Activated CD4-positive, alpha-beta T cell treated with anti-CD3 and anti-CD28 coated beads, Interleukin-2, amount 50 U/mL, for 1 hour (primary cell): ENCODE measurements at regions not wholly inside any gene's neighbourhood (a gene's known extent, or its start where the extent isn't known, plus 50 kb on each side); places are given as distances from the start of the nearest gene placed in this dataset.
"Not testable (repeated sequence)": the region's sequence is repeated elsewhere in the genome, so short reads cannot be mapped to it uniquely, and the experiment has no call there.

Experiments used
- DNase-seq: peaks from one replicate; pipeline ENCODE4 v3.0.0-alpha.2; 2020

- DNase-seq = no peak
Observed at GRCh38 chr4:66223068-66223703, 552.9 kb upstream of the EPHA5 start.

- no peak for DNase-seq
Observed at GRCh38 chr4:66219401-66219800, 549.1 kb upstream of the EPHA5 start.

- no peak for DNase-seq
Observed at GRCh38 chr4:66216252-66216651, 546.0 kb upstream of the EPHA5 start.

GRCh38 chr4:66212489-66212888, 542.2 kb upstream of the EPHA5 start:
- DNase-seq = no peak

- DNase-seq = no peak
Observed at GRCh38 chr4:66204534-66205247, 534.4 kb upstream of the EPHA5 start.

- no peak for DNase-seq
Observed at GRCh38 chr4:66202870-66203269, 532.6 kb upstream of the EPHA5 start.

- no peak for DNase-seq
Observed at GRCh38 chr4:66197451-66197850, 527.2 kb upstream of the EPHA5 start.

GRCh38 chr4:66193487-66193886, 523.2 kb upstream of the EPHA5 start:
- no peak for DNase-seq

GRCh38 chr4:66187175-66187720, 517.0 kb upstream of the EPHA5 start:
- DNase-seq = no peak

GRCh38 chr4:66186095-66186494, 515.8 kb upstream of the EPHA5 start:
- DNase-seq = no peak

- DNase-seq = no peak
Observed at GRCh38 chr4:66182636-66183035, 512.3 kb upstream of the EPHA5 start.

GRCh38 chr4:66178906-66179305, 508.6 kb upstream of the EPHA5 start:
- DNase-seq = no peak

GRCh38 chr4:66169341-66169740, 499.1 kb upstream of the EPHA5 start:
- DNase-seq = no peak

- no peak for DNase-seq
Observed at GRCh38 chr4:66164869-66165268, 494.6 kb upstream of the EPHA5 start.

GRCh38 chr4:66160606-66161005, 490.3 kb upstream of the EPHA5 start:
- DNase-seq = no peak

- no peak for DNase-seq
Observed at GRCh38 chr4:66157594-66157993, 487.3 kb upstream of the EPHA5 start.

GRCh38 chr4:66130042-66130441, 459.8 kb upstream of the EPHA5 start:
- no peak for DNase-seq

GRCh38 chr4:66123831-66124413, 453.6 kb upstream of the EPHA5 start:
- DNase-seq = no peak

GRCh38 chr4:66123190-66123589, 452.9 kb upstream of the EPHA5 start:
- no peak for DNase-seq

- not testable (repeated sequence) for DNase-seq
Observed at GRCh38 chr4:66115231-66115630, 444.9 kb upstream of the EPHA5 start.

GRCh38 chr4:66108898-66109297, 438.6 kb upstream of the EPHA5 start:
- DNase-seq = no peak

GRCh38 chr4:66097218-66097617, 426.9 kb upstream of the EPHA5 start:
- DNase-seq = no peak

- DNase-seq = no peak
Observed at GRCh38 chr4:66095065-66095464, 424.8 kb upstream of the EPHA5 start.

- no peak for DNase-seq
Observed at GRCh38 chr4:66094070-66094469, 423.8 kb upstream of the EPHA5 start.
